ENCODE measurements at regions not wholly inside any gene's neighbourhood (a gene's known extent, or its start where the extent isn't known, plus 50 kb on each side); places are given as distances from the start of the nearest gene placed in this dataset.

GRCh38 chr5:165559645-165560044 is 2054.2 kb downstream of the MAT2B start:
- no peak for ATAC-seq (ENCODE audit: low read depth)
- H3K27me3 ChIP-seq (ENCODE audit: insufficient read depth, poor library complexity, severe bottlenecking) = peaks cover 12% of the 10 kb centered on the region
- H3K9me3 ChIP-seq (ENCODE audit: severe bottlenecking) = peaks cover 4% of the 10 kb centered on the region
- no peak for DNase-seq (ENCODE audit: low spot score)
- no peak for TF ChIP-seq CTCF (IDR thresholded peaks at IDR 0.05; ENCODE audit: poor library complexity, severe bottlenecking)
- no peaks in the 10 kb centered on the region for H3K4me1 ChIP-seq (ENCODE audit: insufficient read depth, poor library complexity, severe bottlenecking)
- H3K27ac ChIP-seq (ENCODE audit: poor library complexity, severe bottlenecking) = no peak overlapping the region
- no peak overlapping the region for H3K4me3 ChIP-seq (ENCODE audit: severe bottlenecking)
- no peaks in the 10 kb centered on the region for H3K36me3 ChIP-seq (ENCODE audit: low read depth)

GRCh38 chr5:165560648-165561047 is 2055.2 kb downstream of the MAT2B start:
- no peaks in the 10 kb centered on the region for H3K36me3 ChIP-seq (ENCODE audit: low read depth)
- no peaks in the 10 kb centered on the region for H3K4me1 ChIP-seq (ENCODE audit: insufficient read depth, poor library complexity, severe bottlenecking)
- no peak overlapping the region for H3K4me3 ChIP-seq (ENCODE audit: severe bottlenecking)
- H3K27ac ChIP-seq (ENCODE audit: poor library complexity, severe bottlenecking) = no peak overlapping the region
- DNase-seq (ENCODE audit: low spot score) (no peak), ATAC-seq (ENCODE audit: low read depth) (no peak)
- peaks cover 20% of the 10 kb centered on the region for H3K27me3 ChIP-seq (ENCODE audit: insufficient read depth, poor library complexity, severe bottlenecking)
- H3K9me3 ChIP-seq (ENCODE audit: severe bottlenecking) = peaks cover 4% of the 10 kb centered on the region
- no peak for TF ChIP-seq CTCF (IDR thresholded peaks at IDR 0.05; ENCODE audit: poor library complexity, severe bottlenecking)

GRCh38 chr5:165565911-165566310 is 2060.5 kb downstream of the MAT2B start:
- DNase-seq (ENCODE audit: low spot score) (no peak), ATAC-seq (ENCODE audit: low read depth) (no peak)
- Histone ChIP-seq H3K36me3 (ENCODE audit: low read depth) (no peaks in the 10 kb centered on the region), H3K4me1 (ENCODE audit: insufficient read depth, poor library complexity, severe bottlenecking) (no peaks in the 10 kb centered on the region), H3K9me3 (ENCODE audit: severe bottlenecking) (no peaks in the 10 kb centered on the region), H3K4me3 (ENCODE audit: severe bottlenecking) (no peak overlapping the region), H3K27me3 (ENCODE audit: insufficient read depth, poor library complexity, severe bottlenecking) (peaks cover 20% of the 10 kb centered on the region), H3K27ac (ENCODE audit: poor library complexity, severe bottlenecking) (no peak overlapping the region)
- TF ChIP-seq CTCF (IDR thresholded peaks at IDR 0.05; ENCODE audit: poor library complexity, severe bottlenecking) = no peak

- H3K9me3 ChIP-seq (ENCODE audit: severe bottlenecking) = peaks cover 3% of the 10 kb centered on the region
- DNase-seq (ENCODE audit: low spot score) (no peak), ATAC-seq (ENCODE audit: low read depth) (no peak)
- peaks cover 8% of the 10 kb centered on the region for H3K27me3 ChIP-seq (ENCODE audit: insufficient read depth, poor library complexity, severe bottlenecking)
- H3K4me1 ChIP-seq (ENCODE audit: insufficient read depth, poor library complexity, severe bottlenecking) = no peaks in the 10 kb centered on the region
- H3K4me3 ChIP-seq (ENCODE audit: severe bottlenecking) = no peak overlapping the region
- no peak overlapping the region for H3K27ac ChIP-seq (ENCODE audit: poor library complexity, severe bottlenecking)
- no peak for TF ChIP-seq CTCF (IDR thresholded peaks at IDR 0.05; ENCODE audit: poor library complexity, severe bottlenecking)
- H3K36me3 ChIP-seq (ENCODE audit: low read depth) = no peaks in the 10 kb centered on the region
These were observed 2064.1 kb downstream of the MAT2B start for GRCh38 chr5:165569551-165569950.

- no peaks in the 10 kb centered on the region for H3K4me1 ChIP-seq (ENCODE audit: insufficient read depth, poor library complexity, severe bottlenecking)
- no peak overlapping the region for H3K4me3 ChIP-seq (ENCODE audit: severe bottlenecking)
- no peaks in the 10 kb centered on the region for H3K36me3 ChIP-seq (ENCODE audit: low read depth)
- no peaks in the 10 kb centered on the region for H3K27me3 ChIP-seq (ENCODE audit: insufficient read depth, poor library complexity, severe bottlenecking)
- no peak overlapping the region for H3K27ac ChIP-seq (ENCODE audit: poor library complexity, severe bottlenecking)
- TF ChIP-seq CTCF (IDR thresholded peaks at IDR 0.05; ENCODE audit: poor library complexity, severe bottlenecking) = no peak
- peaks cover 3% of the 10 kb centered on the region for H3K9me3 ChIP-seq (ENCODE audit: severe bottlenecking)
- DNase-seq (ENCODE audit: low spot score) = no peak
- ATAC-seq (ENCODE audit: low read depth) = peak; percentile 57; the same call in 1 of the 3 replicates
These were observed 2068.0 kb downstream of the MAT2B start for GRCh38 chr5:165573445-165573844.
